ENCODE measurements at regions not wholly inside any gene's neighbourhood (a gene's known extent, or its start where the extent isn't known, plus 50 kb on each side); places are given as distances from the start of the nearest gene placed in this dataset.

DNA sequence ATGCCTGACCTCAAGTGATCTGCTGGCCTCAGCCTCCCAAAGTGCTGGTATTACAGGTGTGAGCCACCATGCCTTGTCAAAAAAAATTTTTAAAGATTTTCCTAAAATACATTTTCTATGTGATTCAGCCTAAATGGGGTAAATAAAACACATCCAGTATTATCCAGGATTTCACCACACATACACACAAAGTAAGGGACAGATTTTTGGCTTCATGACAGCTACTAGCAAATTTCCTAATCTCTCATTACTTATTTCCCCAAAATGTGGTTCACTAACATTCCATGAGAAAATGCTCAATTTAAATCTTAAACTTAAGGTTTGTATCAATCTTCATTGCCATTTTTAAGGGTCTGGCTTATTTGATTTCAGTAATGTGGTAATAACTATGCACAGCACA, 348.5 kb upstream of the INTU start:
- TF ChIP-seq POLR2A (IDR thresholded peaks at IDR 0.05) = no peak
- TF ChIP-seq, protein P1, sequence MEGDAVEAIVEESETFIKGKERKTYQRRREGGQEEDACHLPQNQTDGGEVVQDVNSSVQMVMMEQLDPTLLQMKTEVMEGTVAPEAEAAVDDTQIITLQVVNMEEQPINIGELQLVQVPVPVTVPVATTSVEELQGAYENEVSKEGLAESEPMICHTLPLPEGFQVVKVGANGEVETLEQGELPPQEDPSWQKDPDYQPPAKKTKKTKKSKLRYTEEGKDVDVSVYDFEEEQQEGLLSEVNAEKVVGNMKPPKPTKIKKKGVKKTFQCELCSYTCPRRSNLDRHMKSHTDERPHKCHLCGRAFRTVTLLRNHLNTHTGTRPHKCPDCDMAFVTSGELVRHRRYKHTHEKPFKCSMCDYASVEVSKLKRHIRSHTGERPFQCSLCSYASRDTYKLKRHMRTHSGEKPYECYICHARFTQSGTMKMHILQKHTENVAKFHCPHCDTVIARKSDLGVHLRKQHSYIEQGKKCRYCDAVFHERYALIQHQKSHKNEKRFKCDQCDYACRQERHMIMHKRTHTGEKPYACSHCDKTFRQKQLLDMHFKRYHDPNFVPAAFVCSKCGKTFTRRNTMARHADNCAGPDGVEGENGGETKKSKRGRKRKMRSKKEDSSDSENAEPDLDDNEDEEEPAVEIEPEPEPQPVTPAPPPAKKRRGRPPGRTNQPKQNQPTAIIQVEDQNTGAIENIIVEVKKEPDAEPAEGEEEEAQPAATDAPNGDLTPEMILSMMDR (IDR thresholded peaks at IDR 0.05) = no peak
